ENCODE measurements at regions not wholly inside any gene's neighbourhood (a gene's known extent, or its start where the extent isn't known, plus 50 kb on each side); places are given as distances from the start of the nearest gene placed in this dataset.

- H3K36me3 ChIP-seq: no peaks in the 10 kb centered on the region
- DNase-seq (ENCODE audit: low spot score in 2 of 2): no peak
- H3K27me3 ChIP-seq: no peaks in the 10 kb centered on the region
- H3K27ac ChIP-seq: no peak overlapping the region
- intact Hi-C loops (cut with DNase I; ENCODE audit: low total_unique reads): no loop called here
- no peak overlapping the region for H3K4me3 ChIP-seq
- no peaks in the 10 kb centered on the region for H3K9me3 ChIP-seq
- H3K4me1 ChIP-seq: no peaks in the 10 kb centered on the region
- TF ChIP-seq POLR2A (IDR thresholded peaks at IDR 0.05): no peak
- TF ChIP-seq POLR2AphosphoS5 (IDR thresholded peaks at IDR 0.05): no peak
- TF ChIP-seq CTCF (IDR thresholded peaks at IDR 0.05): no peak
Observed at GRCh38 chr3:99388780-99389179, 249.6 kb upstream of the COL8A1 start.

- no peak for TF ChIP-seq POLR2A (IDR thresholded peaks at IDR 0.05)
- no peak for TF ChIP-seq CTCF (IDR thresholded peaks at IDR 0.05)
- no peak for TF ChIP-seq POLR2AphosphoS5 (IDR thresholded peaks at IDR 0.05)
- Histone ChIP-seq H3K4me3 (no peak overlapping the region), H3K27ac (no peak overlapping the region), H3K4me1 (no peaks in the 10 kb centered on the region), H3K36me3 (no peaks in the 10 kb centered on the region), H3K9me3 (peaks cover 0 to 9% of the 10 kb centered on the region in 2 donors), H3K27me3 (no peaks in the 10 kb centered on the region)
- DNase-seq (ENCODE audit: low spot score in 2 of 2): no peak
- intact Hi-C loops (cut with DNase I; ENCODE audit: low total_unique reads): no loop called here
Observed at GRCh38 chr3:99384596-99384995, 253.8 kb upstream of the COL8A1 start.

GRCh38 chr3:99376926-99377325, 261.5 kb upstream of the COL8A1 start:
- Histone ChIP-seq H3K27ac (no peak overlapping the region), H3K4me3 (no peak overlapping the region), H3K36me3 (no peaks in the 10 kb centered on the region), H3K9me3 (peaks cover 0 to 6% of the 10 kb centered on the region in 2 donors), H3K27me3 (no peaks in the 10 kb centered on the region), H3K4me1 (no peaks in the 10 kb centered on the region)
- DNase-seq (ENCODE audit: low spot score in 2 of 2): no peak
- intact Hi-C loops (cut with DNase I; ENCODE audit: low total_unique reads): no loop called here
- TF ChIP-seq POLR2AphosphoS5 (IDR thresholded peaks at IDR 0.05): no peak
- TF ChIP-seq POLR2A (IDR thresholded peaks at IDR 0.05): no peak

DNA sequence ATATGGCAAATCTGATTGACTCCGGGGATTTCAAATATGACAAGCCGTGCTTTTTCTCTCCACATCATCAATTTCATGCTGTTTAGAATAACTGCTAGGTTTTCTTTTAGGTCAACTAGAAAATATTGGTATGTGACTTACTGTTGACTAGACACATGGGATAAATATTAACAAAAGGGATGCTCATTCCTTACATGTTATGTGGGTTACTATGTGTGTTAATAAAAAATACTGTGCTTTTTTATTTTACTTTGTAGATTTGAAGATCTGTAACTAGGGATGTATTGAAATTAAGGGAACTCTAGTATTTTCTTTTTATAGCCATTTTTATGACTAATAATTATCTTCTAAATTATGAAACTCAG, 264.6 kb upstream of the COL8A1 start:
- TF ChIP-seq POLR2A (IDR thresholded peaks at IDR 0.05) (no peak), CTCF (IDR thresholded peaks at IDR 0.05) (no peak), POLR2AphosphoS5 (IDR thresholded peaks at IDR 0.05) (no peak)
- intact Hi-C loops (cut with DNase I; ENCODE audit: low total_unique reads): no loop called here
- Histone ChIP-seq H3K27me3 (no peaks in the 10 kb centered on the region), H3K27ac (no peak overlapping the region), H3K9me3 (no peaks in the 10 kb centered on the region), H3K36me3 (no peaks in the 10 kb centered on the region), H3K4me3 (no peak overlapping the region), H3K4me1 (no peaks in the 10 kb centered on the region)
- no peak for DNase-seq (ENCODE audit: low spot score in 2 of 2)

GRCh38 chr3:99373088-99373845, 265.1 kb upstream of the COL8A1 start:
- TF ChIP-seq POLR2AphosphoS5 (IDR thresholded peaks at IDR 0.05) (no peak), POLR2A (IDR thresholded peaks at IDR 0.05) (no peak), CTCF (IDR thresholded peaks at IDR 0.05) (no peak)
- intact Hi-C loops (cut with DNase I; ENCODE audit: low total_unique reads): no loop called here
- no peaks in the 10 kb centered on the region for H3K27me3 ChIP-seq

More at GRCh38 chr3:99373088-99373845, 265.1 kb upstream of the COL8A1 start:
- Histone ChIP-seq H3K4me3 (no peak overlapping the region), H3K4me1 (no peaks in the 10 kb centered on the region), H3K36me3 (no peaks in the 10 kb centered on the region), H3K27ac (no peak overlapping the region), H3K9me3 (no peaks in the 10 kb centered on the region)
- no peak for DNase-seq (ENCODE audit: low spot score in 2 of 2)
